D721Med (cell line): ENCODE measurements at regions not wholly inside any gene's neighbourhood (a gene's known extent, or its start where the extent isn't known, plus 50 kb on each side); places are given as distances from the start of the nearest gene placed in this dataset.
"Not testable (repeated sequence)": the region's sequence is repeated elsewhere in the genome, so short reads cannot be mapped to it uniquely, and the experiment has no call there.

Experiments
- DNase-seq: peaks from one replicate; pipeline ENCODE4 v3.0.0; 2011; ENCODE audit warnings: low spot score; ENCODE audit not compliant: insufficient read length
- FAIRE-seq: peaks from 2 replicates; lab custom pipeline; 2011; peaks lifted over from hg19 to GRCh38; lab: Jason Lieb, UNC

GRCh38 chr4:4004702-4005101 lies 222.0 kb downstream of the OTOP1 start:
- not testable (repeated sequence) for FAIRE-seq, DNase-seq

GRCh38 chr4:4006356-4006755 lies 220.4 kb downstream of the OTOP1 start:
- FAIRE-seq, DNase-seq: not testable (repeated sequence)

- FAIRE-seq, DNase-seq: not testable (repeated sequence)
Observed at GRCh38 chr4:4019071-4019470, 207.7 kb downstream of the OTOP1 start.

- FAIRE-seq, DNase-seq: not testable (repeated sequence)
Observed at GRCh38 chr4:4021161-4021560, 205.6 kb downstream of the OTOP1 start.

- not testable (repeated sequence) for DNase-seq, FAIRE-seq
Observed at GRCh38 chr4:4026708-4027107, 200.0 kb downstream of the OTOP1 start.

GRCh38 chr4:4028752-4029151 lies 198.0 kb downstream of the OTOP1 start:
- DNase-seq, FAIRE-seq: not testable (repeated sequence)

GRCh38 chr4:4030509-4030908 lies 196.2 kb downstream of the OTOP1 start:
- DNase-seq, FAIRE-seq: not testable (repeated sequence)

- FAIRE-seq, DNase-seq: not testable (repeated sequence)
Observed at GRCh38 chr4:4031446-4032135, 195.1 kb downstream of the OTOP1 start.

GRCh38 chr4:4032364-4032763 lies 194.4 kb downstream of the OTOP1 start:
- DNase-seq, FAIRE-seq: not testable (repeated sequence)

- FAIRE-seq, DNase-seq: not testable (repeated sequence)
Observed at GRCh38 chr4:4032801-4033605, 193.7 kb downstream of the OTOP1 start.

GRCh38 chr4:4037399-4038138 lies 189.2 kb downstream of the OTOP1 start:
- DNase-seq, FAIRE-seq: not testable (repeated sequence)

GRCh38 chr4:4045823-4046222 lies 180.9 kb downstream of the OTOP1 start:
- DNase-seq, FAIRE-seq: not testable (repeated sequence)

GRCh38 chr4:4046686-4047085 lies 180.0 kb downstream of the OTOP1 start:
- not testable (repeated sequence) for FAIRE-seq, DNase-seq

- DNase-seq, FAIRE-seq: not testable (repeated sequence)
Observed at GRCh38 chr4:4047202-4047601, 179.5 kb downstream of the OTOP1 start.

- DNase-seq, FAIRE-seq: not testable (repeated sequence)
Observed at GRCh38 chr4:4048227-4048626, 178.5 kb downstream of the OTOP1 start.

- FAIRE-seq, DNase-seq: not testable (repeated sequence)
Observed at GRCh38 chr4:4050781-4051180, 175.9 kb downstream of the OTOP1 start.

- not testable (repeated sequence) for DNase-seq, FAIRE-seq
Observed at GRCh38 chr4:4052933-4053332, 173.8 kb downstream of the OTOP1 start.

GRCh38 chr4:4057226-4057625 lies 169.5 kb downstream of the OTOP1 start:
- FAIRE-seq, DNase-seq: not testable (repeated sequence)

GRCh38 chr4:4084171-4084570 lies 142.6 kb downstream of the OTOP1 start:
- DNase-seq, FAIRE-seq: not testable (repeated sequence)
